ENCODE measurements at regions not wholly inside any gene's neighbourhood (a gene's known extent, or its start where the extent isn't known, plus 50 kb on each side); places are given as distances from the start of the nearest gene placed in this dataset.

GRCh38 chr2:190822043-190822442, 58.6 kb upstream of the GLS start:
- no peaks in the 10 kb centered on the region for H3K4me1 ChIP-seq
- no peak for ATAC-seq
- no peaks in the 10 kb centered on the region for H3K36me3 ChIP-seq
- no peaks in the 10 kb centered on the region for H3K9me3 ChIP-seq
- no peak overlapping the region for H3K27ac ChIP-seq
- no peaks in the 10 kb centered on the region for H3K27me3 ChIP-seq
- no peak for TF ChIP-seq CTCF (IDR thresholded peaks at IDR 0.05)
- no peak overlapping the region for H3K4me3 ChIP-seq
- no peak for DNase-seq
- intact Hi-C loops (cut with DNase I), result no loop called here

- ATAC-seq (peak; percentile 83), DNase-seq (no peak)
- no peaks in the 10 kb centered on the region for H3K27me3 ChIP-seq
- no peaks in the 10 kb centered on the region for H3K9me3 ChIP-seq
- H3K27ac ChIP-seq, result no peak overlapping the region
- no peak overlapping the region for H3K4me3 ChIP-seq
- intact Hi-C loops (cut with DNase I), result no loop called here
- H3K36me3 ChIP-seq, result no peaks in the 10 kb centered on the region
- no peak for TF ChIP-seq CTCF (IDR thresholded peaks at IDR 0.05)
- H3K4me1 ChIP-seq, result no peaks in the 10 kb centered on the region
Observed at GRCh38 chr2:190827720-190828119, 52.9 kb upstream of the GLS start.

- H3K27me3 ChIP-seq, result no peaks in the 10 kb centered on the region
- no peaks in the 10 kb centered on the region for H3K36me3 ChIP-seq
- H3K27ac ChIP-seq, result no peak overlapping the region
- no peak for ATAC-seq
- H3K4me3 ChIP-seq, result no peak overlapping the region
- intact Hi-C loops (cut with DNase I), result no loop called here
- no peaks in the 10 kb centered on the region for H3K9me3 ChIP-seq
- no peaks in the 10 kb centered on the region for H3K4me1 ChIP-seq
- DNase-seq, result no peak
- TF ChIP-seq CTCF (IDR thresholded peaks at IDR 0.05), result no peak
Observed at GRCh38 chr2:190829642-190830041, 51.0 kb upstream of the GLS start.
